IMR-90 (cell line): ENCODE measurements at regions not wholly inside any gene's neighbourhood (a gene's known extent, or its start where the extent isn't known, plus 50 kb on each side); places are given as distances from the start of the nearest gene placed in this dataset.

Source experiments
- ATAC-seq: fragments of 200-7000 bp; cut with Tn5 transposase; 2 replicates; pipeline ENCODE4 v1.9.1; 2020; ENCODE audit warnings: low read depth, mild to moderate bottlenecking, moderate library complexity
- BruUV-seq: library from RNA; stranded (reverse); fragments of 400-500 nt; replicated peaks from 2 replicates; lab custom pipeline; 2021; lab: Mats Ljungman, UMichigan
- CTCF ChIA-PET: fragments of 300-600 bp; formaldehyde crosslinking; extraction: SDS; loops from one replicate; lab custom pipeline; 2021; ENCODE audit warnings: antibody characterized with exemption; lab: Yijun Ruan, JAX
- POLR2A ChIA-PET: fragments of 300-600 bp; sonication (Branson Sonifier 250); formaldehyde crosslinking; loops from one replicate; lab custom pipeline; 2022; ENCODE audit warnings: antibody characterized with exemption; ENCODE audit not compliant: unreplicated experiment; lab: Charles Lee
- DNase-seq: peaks from one replicate; pipeline ENCODE4 v3.0.0; 2013
- H2AFZ ChIP-seq: replicated peaks from 2 replicates; pipeline ENCODE3; 2013; ENCODE audit warnings: low read length, mild to moderate bottlenecking; ENCODE audit not compliant: poor library complexity
- H2AK5ac ChIP-seq: 2 replicates; pipeline ENCODE4 v1.6.1; 2013; ENCODE audit warnings: low read depth, low read length, inconsistent platforms
- H2AK9ac ChIP-seq: replicated peaks from 2 replicates; pipeline ENCODE3; 2013; ENCODE audit warnings: mild to moderate bottlenecking, low read depth, low read length, moderate library complexity; ENCODE audit not compliant: poor library complexity
- H2BK120ac ChIP-seq: 2 replicates; pipeline ENCODE4 v1.6.1; 2013; ENCODE audit warnings: low read depth, low read length, inconsistent platforms
- H2BK15ac ChIP-seq: 3 replicates; pipeline ENCODE4 v1.6.1; 2013; ENCODE audit warnings: low read depth, low read length, inconsistent platforms
- H2BK20ac ChIP-seq: 2 replicates; pipeline ENCODE4 v1.6.1; 2013; ENCODE audit warnings: low read depth, mild to moderate bottlenecking, inconsistent platforms, low read length, moderate library complexity
- H2BK5ac ChIP-seq: 2 replicates; pipeline ENCODE4 v1.6.1; 2013; ENCODE audit warnings: mild to moderate bottlenecking, low read depth, low read length, inconsistent platforms; ENCODE audit not compliant: poor library complexity, severe bottlenecking
- H3K14ac ChIP-seq: replicated peaks from 2 replicates; pipeline ENCODE4 v1.6.1; 2013; ENCODE audit warnings: low read depth, low read length, inconsistent platforms
- H3K18ac ChIP-seq: 2 replicates; pipeline ENCODE4 v1.6.1; 2013; ENCODE audit warnings: low read depth, low read length, control low read depth
- H3K23ac ChIP-seq: 2 replicates; pipeline ENCODE4 v1.6.1; 2013; ENCODE audit warnings: low read depth, low read length, inconsistent platforms
- H3K27ac ChIP-seq: 2 replicates; pipeline ENCODE4 v1.5.1; 2013; ENCODE audit warnings: mild to moderate bottlenecking, control low read depth, low read length; ENCODE audit not compliant: insufficient read depth
- H3K27me3 ChIP-seq: 2 replicates; pipeline ENCODE4 v1.6.1; 2013; ENCODE audit warnings: low read length; ENCODE audit not compliant: control insufficient read depth, insufficient read depth
- H3K36me3 ChIP-seq: 2 replicates; pipeline ENCODE4 v1.6.1; 2013; ENCODE audit warnings: low read length, mixed read lengths; ENCODE audit not compliant: control insufficient read depth, insufficient read depth
- H3K4ac ChIP-seq: 2 replicates; pipeline ENCODE4 v1.6.1; 2013; ENCODE audit warnings: low read depth, low read length, inconsistent platforms
- H3K4me1 ChIP-seq: 2 replicates; pipeline ENCODE4 v1.6.1; 2013; ENCODE audit warnings: low read length, mixed read lengths; ENCODE audit not compliant: control insufficient read depth, insufficient read depth
- H3K4me2 ChIP-seq: 2 replicates; pipeline ENCODE4 v1.6.1; 2013; ENCODE audit warnings: low read depth, mild to moderate bottlenecking, control low read depth, low read length, moderate library complexity
- H3K4me3 ChIP-seq: 2 replicates; pipeline ENCODE4 v1.5.1; 2013; ENCODE audit warnings: low read depth, mild to moderate bottlenecking, control low read depth, low read length, moderate library complexity; ENCODE audit not compliant: insufficient read depth
- H3K56ac ChIP-seq: 2 replicates; pipeline ENCODE4 v1.6.1; 2013; ENCODE audit warnings: low read length, inconsistent platforms; ENCODE audit not compliant: insufficient read depth; ENCODE audit errors: extremely low read depth
- H3K79me1 ChIP-seq, 2 experiments: 2 replicates each; pipeline ENCODE4 v1.6.1; 2013; ENCODE audit warnings: low read length in 2 of 2, inconsistent platforms in 1 of 2, low read depth in 1 of 2
- H3K9ac ChIP-seq: 2 replicates; pipeline ENCODE4 v1.6.1; 2013; ENCODE audit warnings: low read depth, low read length, control low read depth
- H3K9me1 ChIP-seq: 2 replicates; pipeline ENCODE4 v1.6.1; 2013; ENCODE audit warnings: low read length, inconsistent platforms; ENCODE audit not compliant: insufficient read depth
- H3K9me3 ChIP-seq: 2 replicates; pipeline ENCODE4 v1.6.1; 2013; ENCODE audit warnings: low read length; ENCODE audit not compliant: control insufficient read depth, insufficient read depth
- H4K20me1 ChIP-seq: 2 replicates; pipeline ENCODE4 v1.6.1; 2013; ENCODE audit warnings: low read length, inconsistent platforms; ENCODE audit not compliant: insufficient read depth
- H4K5ac ChIP-seq: 2 replicates; pipeline ENCODE4 v1.6.1; 2013; ENCODE audit warnings: mild to moderate bottlenecking, low read depth, low read length, control low read depth
- H4K8ac ChIP-seq, 2 experiments: 2 replicates each; pipeline ENCODE4 v1.6.1; 2013; ENCODE audit warnings: low read depth in 2 of 2, low read length in 2 of 2, control low read depth in 1 of 2, inconsistent platforms in 1 of 2
- H4K91ac ChIP-seq: 2 replicates; pipeline ENCODE4 v1.6.1; 2013; ENCODE audit warnings: low read depth, low read length, inconsistent platforms; ENCODE audit not compliant: insufficient read depth
- BHLHE40 ChIP-seq: fragments of 150-350 bp; IDR thresholded peaks from 2 replicates; pipeline ENCODE4 v1.6.1; 2016; ENCODE audit warnings: mild to moderate bottlenecking, low read depth, low read length
- CEBPB ChIP-seq: IDR thresholded peaks from 2 replicates; pipeline ENCODE4 v1.6.1; 2012; ENCODE audit warnings: low read depth, low read length, improper control_type of control experiment
- CHD1 ChIP-seq: IDR thresholded peaks from 2 replicates; pipeline ENCODE4 v1.6.1; 2012; ENCODE audit warnings: low read depth, low read length, improper control_type of control experiment
- CTCF ChIP-seq: conservative IDR thresholded peaks from 2 replicates; pipeline ENCODE4 v1.5.1; 2012; ENCODE audit warnings: mild to moderate bottlenecking, low read depth, low read length, improper control_type of control experiment
- ELK1 ChIP-seq: fragments of 150-350 bp; IDR thresholded peaks from 2 replicates; pipeline ENCODE4 v1.6.1; 2016; ENCODE audit warnings: low read depth, mild to moderate bottlenecking, low read length, moderate library complexity, borderline replicate concordance
- FOS ChIP-seq: fragments of 150-350 bp; IDR thresholded peaks from 2 replicates; pipeline ENCODE4 v1.6.1; 2016; ENCODE audit warnings: low read depth, low read length
- MAFK ChIP-seq: IDR thresholded peaks from 2 replicates; pipeline ENCODE4 v1.6.1; 2012; ENCODE audit warnings: low read depth, low read length, improper control_type of control experiment
- MAZ ChIP-seq: IDR thresholded peaks from 2 replicates; pipeline ENCODE4 v1.6.1; 2012; ENCODE audit warnings: low read depth, mild to moderate bottlenecking, low read length, improper control_type of control experiment, moderate library complexity, borderline replicate concordance
- NFE2L2 ChIP-seq: fragments of 150-350 bp; IDR thresholded peaks from 2 replicates; pipeline ENCODE4 v1.6.1; 2016; ENCODE audit warnings: low read depth, mild to moderate bottlenecking, low read length
- POLR2A ChIP-seq: IDR thresholded peaks from 2 replicates; pipeline ENCODE4 v1.6.1; 2012; ENCODE audit warnings: mild to moderate bottlenecking, low read depth, low read length
- RAD21 ChIP-seq: IDR thresholded peaks from 2 replicates; pipeline ENCODE4 v1.6.1; 2012; ENCODE audit warnings: low read length, improper control_type of control experiment
- RCOR1 ChIP-seq: IDR thresholded peaks from 2 replicates; pipeline ENCODE4 v1.6.1; 2012; ENCODE audit warnings: mild to moderate bottlenecking, low read length, improper control_type of control experiment; ENCODE audit not compliant: insufficient replicate concordance
- RFX5 ChIP-seq: IDR thresholded peaks from 2 replicates; pipeline ENCODE4 v1.8.0; 2012; ENCODE audit warnings: low read depth, mild to moderate bottlenecking, low read length, moderate library complexity
- WGBS, 2 experiments: methylation state at CpG; one replicate each; pipeline versions ENCODE4 v1.1.5 to v1.1.7; 2013; ENCODE audit warnings: missing lambda C conversion rate in 2 of 2; ENCODE audit not compliant: insufficient read length in 1 of 2; ENCODE audit errors: extremely low coverage in 2 of 2; 5-methylcytosine and 5-hydroxymethylcytosine counted together
- dilution Hi-C: fragments of 300-500 bp; cut with HindIII; formaldehyde crosslinking; loops from one replicate; pipeline ENCODE4 v1.14.3; 2018; ENCODE audit warnings: low sequenced_read_pairs; ENCODE audit not compliant: unreplicated experiment
- in situ Hi-C: fragments of 300-500 bp; cut with MboI; formaldehyde crosslinking; loops from 3 replicates; pipeline ENCODE4 v1.14.3; 2019; ENCODE audit warnings: low sequenced_read_pairs, inconsistent platforms, mixed read lengths
- intact Hi-C: fragments of 100-400 bp; cut with micrococcal nuclease; formaldehyde crosslinking; loops from 2 replicates; pipeline ENCODE4 v1.10.0; 2022
- TF ChIP-seq, protein P1 (sequence below): fragments of 150-350 bp; IDR thresholded peaks from 2 replicates; pipeline ENCODE4 v1.6.1; 2017; ENCODE audit warnings: mild to moderate bottlenecking, antibody characterized with exemption, low read length, low read depth

- no TSS peak for BruUV-seq
- H3K9me3 ChIP-seq, result no peaks in the 10 kb centered on the region
- H4K91ac ChIP-seq, result no peak overlapping the region
- WGBS, 2 experiments, result no CpG with 5 or more reads among the region's 1 CpG
- TF ChIP-seq NFE2L2 (no peak), RFX5 (no peak), RCOR1 (no peak), ELK1 (no peak), BHLHE40 (no peak), CHD1 (no peak), FOS (no peak), RAD21 (no peak), POLR2A (no peak), CTCF (no peak), CEBPB (no peak), MAFK (no peak), MAZ (no peak)
- TF ChIP-seq, protein P1, sequence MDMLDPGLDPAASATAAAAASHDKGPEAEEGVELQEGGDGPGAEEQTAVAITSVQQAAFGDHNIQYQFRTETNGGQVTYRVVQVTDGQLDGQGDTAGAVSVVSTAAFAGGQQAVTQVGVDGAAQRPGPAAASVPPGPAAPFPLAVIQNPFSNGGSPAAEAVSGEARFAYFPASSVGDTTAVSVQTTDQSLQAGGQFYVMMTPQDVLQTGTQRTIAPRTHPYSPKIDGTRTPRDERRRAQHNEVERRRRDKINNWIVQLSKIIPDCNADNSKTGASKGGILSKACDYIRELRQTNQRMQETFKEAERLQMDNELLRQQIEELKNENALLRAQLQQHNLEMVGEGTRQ, result no peak
- ChIA-PET POLR2A (no interaction called here), CTCF (interaction anchor here (0.6 kb wide), 1 partner anchor 934 kb away, joined by 3 read pairs; no protein-coding TSS in a partner anchor)
- no peak overlapping the region for H3K4me2 ChIP-seq
- no peak overlapping the region for H3K4me3 ChIP-seq
- no peak overlapping the region for H3K18ac ChIP-seq
- no peak overlapping the region for H3K23ac ChIP-seq
- H3K56ac ChIP-seq, result no peak overlapping the region
- H2BK15ac ChIP-seq, result no peak overlapping the region
- peaks cover 2% of the 10 kb centered on the region; the same call in 1 of the 2 replicates for H3K4me1 ChIP-seq
- H4K20me1 ChIP-seq, result no peaks in the 10 kb centered on the region
- no peak overlapping the region for H3K14ac ChIP-seq
- no peaks in the 10 kb centered on the region for H3K36me3 ChIP-seq
- dilution Hi-C loops, result no loop called here
- H3K79me1 ChIP-seq, result no peaks in the 10 kb centered on the region
- H3K4ac ChIP-seq, result no peak overlapping the region
- DNase-seq, result no peak
- peaks cover 2% of the 10 kb centered on the region for H3K27me3 ChIP-seq
- H4K8ac ChIP-seq, result no peak overlapping the region
- in situ Hi-C loops, result no loop called here
- H3K9ac ChIP-seq, result no peak overlapping the region
- no peak overlapping the region for H3K27ac ChIP-seq
- H4K5ac ChIP-seq, result no peak overlapping the region
- H3K9me1 ChIP-seq, result no peaks in the 10 kb centered on the region
- no peak overlapping the region for H2AK9ac ChIP-seq
- H2BK20ac ChIP-seq, result no peak overlapping the region
- no peak for ATAC-seq
- no peak overlapping the region for H2AFZ ChIP-seq
- H2BK5ac ChIP-seq, result no peak overlapping the region
- no peak overlapping the region for H2AK5ac ChIP-seq
- H2BK120ac ChIP-seq, result no peak overlapping the region
- intact Hi-C loops, result no loop called here
Observed at GRCh38 chr10:90577569-90577968, 280.3 kb downstream of the HTR7 start.
